GM19238 (cell line): ENCODE measurements at regions not wholly inside any gene's neighbourhood (a gene's known extent, or its start where the extent isn't known, plus 50 kb on each side); places are given as distances from the start of the nearest gene placed in this dataset.
"Not testable (repeated sequence)": the region's sequence is repeated elsewhere in the genome, so short reads cannot be mapped to it uniquely, and the experiment has no call there.

Experiments used
- DNase-seq: peaks from one replicate; pipeline ENCODE4 v3.0.0; 2011; ENCODE audit warnings: low spot score; ENCODE audit not compliant: insufficient read length

DNA sequence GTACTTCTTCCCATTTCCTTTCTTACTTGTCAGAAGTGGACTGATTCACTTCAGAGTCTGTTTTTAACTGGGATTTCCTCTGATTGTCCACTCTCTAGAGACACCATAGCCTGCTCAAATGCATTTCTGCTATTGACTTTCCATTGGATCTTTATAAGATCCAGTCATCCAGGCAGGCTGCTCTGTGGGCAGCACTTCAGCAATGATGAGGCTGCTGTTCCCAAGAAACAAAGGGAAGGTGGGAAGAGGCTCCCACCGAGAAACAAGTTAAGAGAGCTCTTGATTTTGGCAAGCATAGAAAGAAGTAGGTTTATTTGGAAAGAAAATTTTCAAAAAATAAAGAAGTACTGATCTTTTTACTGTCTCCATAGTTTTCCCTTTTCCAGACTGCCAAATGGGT lies 125.8 kb upstream of the STARD13 start:
- DNase-seq: no peak

GRCh38 chr13:33415822-33416221 lies 130.3 kb upstream of the STARD13 start:
- DNase-seq: no peak

DNA sequence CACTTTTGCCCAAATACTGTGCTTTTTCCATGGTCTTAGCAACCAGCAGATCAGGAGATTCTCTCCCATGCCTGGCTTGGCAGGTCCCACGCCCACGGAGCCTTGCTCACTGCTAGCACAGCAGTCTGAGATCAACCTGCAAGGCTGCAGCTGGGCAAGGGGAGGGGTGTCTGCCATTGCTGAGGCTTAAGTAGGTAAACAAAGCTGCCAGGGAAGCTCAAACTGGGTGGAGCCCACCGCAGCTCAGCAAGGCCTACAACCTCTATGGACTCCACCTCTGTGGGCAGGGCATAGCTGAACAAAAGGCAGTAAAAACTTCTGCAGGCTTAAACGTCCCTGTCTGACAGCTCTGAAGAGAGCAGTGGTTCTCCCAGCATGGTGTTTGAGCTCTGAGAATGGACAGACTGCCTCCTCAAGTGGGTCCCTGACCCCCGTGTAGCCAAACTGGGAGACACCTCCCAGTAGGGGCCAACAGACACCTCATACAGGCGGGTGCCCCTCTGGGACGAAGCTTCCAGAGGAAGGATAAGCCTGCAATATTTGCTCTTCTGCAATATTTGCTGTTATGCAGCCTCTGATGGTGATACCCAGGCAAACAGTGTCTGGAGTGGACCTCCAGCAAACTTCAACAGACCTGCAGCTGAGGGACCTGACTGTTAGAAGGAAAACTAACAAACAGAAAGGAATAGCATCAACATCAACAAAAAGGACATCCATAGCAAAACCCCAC lies 132.8 kb upstream of the STARD13 start:
- not testable (repeated sequence) for DNase-seq

DNA sequence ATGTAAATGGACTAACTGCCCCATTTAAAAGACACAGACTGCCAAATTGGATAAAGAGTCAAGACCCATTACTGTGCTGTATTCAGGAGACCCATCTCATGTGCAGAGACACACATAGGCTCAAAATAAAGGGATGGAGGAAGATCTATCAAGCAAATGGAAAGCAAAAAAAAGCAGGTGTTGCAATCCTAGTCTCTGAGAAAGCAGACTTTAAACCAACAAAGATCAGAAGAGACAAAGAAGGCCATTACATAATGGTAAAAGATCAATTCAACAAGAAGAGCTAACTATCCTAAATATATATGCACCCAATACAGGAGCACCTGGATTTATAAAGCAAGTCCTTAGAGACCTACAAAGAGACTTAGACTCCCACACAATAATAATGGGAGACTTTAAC lies 134.6 kb upstream of the STARD13 start:
- DNase-seq: not testable (repeated sequence)

DNA sequence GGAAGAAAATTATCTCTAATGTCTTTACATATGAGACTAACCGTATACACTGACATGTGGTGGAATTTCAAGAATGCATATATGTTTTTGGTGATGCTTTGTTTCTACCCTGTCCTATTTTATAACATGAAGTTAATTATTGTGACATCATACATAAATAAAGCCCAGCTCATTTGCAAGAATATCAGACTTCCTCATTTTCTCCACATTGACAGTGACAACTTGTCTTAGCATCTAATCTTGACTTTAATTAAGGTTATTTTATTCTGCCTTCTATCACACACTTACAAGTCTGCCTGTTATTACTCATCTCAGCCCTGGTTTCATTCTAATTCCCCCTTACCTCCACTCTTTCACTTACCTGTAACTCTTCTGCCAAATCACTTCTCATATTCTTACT lies 140.6 kb upstream of the STARD13 start:
- DNase-seq: no peak

DNA sequence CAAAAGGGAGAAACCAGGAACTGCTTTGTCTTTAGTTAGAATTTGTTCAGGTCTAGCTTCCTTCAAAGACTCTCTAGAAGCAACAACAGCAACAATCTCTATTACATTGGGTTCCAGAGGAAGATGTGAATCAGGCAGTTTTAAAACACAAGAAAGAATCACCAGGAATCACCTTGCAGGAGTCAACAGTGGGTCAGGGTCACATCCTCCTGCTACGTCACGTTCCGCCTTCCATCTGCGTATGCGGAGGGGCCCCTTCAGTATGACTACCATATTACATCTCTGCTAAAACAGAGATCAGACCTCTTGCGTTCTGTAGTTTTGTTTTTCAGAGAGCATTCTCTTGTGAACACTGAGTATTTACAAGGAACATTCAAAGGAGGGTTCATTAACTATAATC lies 147.8 kb upstream of the STARD13 start:
- no peak for DNase-seq

- DNase-seq: no peak
Observed at GRCh38 chr13:33434676-33435075, 149.1 kb upstream of the STARD13 start.

DNA sequence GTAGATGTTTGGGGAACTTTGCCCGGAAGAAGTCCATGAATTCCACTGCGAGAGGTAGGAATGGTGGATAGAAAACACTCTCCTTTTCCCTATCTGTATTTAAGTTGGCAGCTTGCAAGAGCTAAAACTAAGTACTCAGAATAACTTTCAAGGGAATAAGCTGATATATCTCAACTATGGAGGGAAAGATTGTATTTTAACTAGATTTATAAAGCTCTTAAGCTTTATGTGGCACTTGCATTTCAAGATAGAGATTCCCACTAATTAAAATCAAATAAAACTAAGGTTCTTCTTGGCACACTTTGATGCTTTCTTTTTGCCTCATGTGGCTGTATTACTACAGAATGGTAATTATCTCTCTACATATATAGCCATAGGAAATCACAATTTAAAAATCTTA lies 149.7 kb upstream of the STARD13 start:
- no peak for DNase-seq

GRCh38 chr13:33438918-33439317 lies 153.4 kb upstream of the STARD13 start:
- DNase-seq: no peak

- DNase-seq: no peak
Observed at GRCh38 chr13:33441015-33441414, 155.5 kb upstream of the STARD13 start.

- no peak for DNase-seq
Observed at GRCh38 chr13:33445024-33445423, 159.5 kb upstream of the STARD13 start.

- no peak for DNase-seq
Observed at GRCh38 chr13:33445476-33445875, 159.9 kb upstream of the STARD13 start.

DNA sequence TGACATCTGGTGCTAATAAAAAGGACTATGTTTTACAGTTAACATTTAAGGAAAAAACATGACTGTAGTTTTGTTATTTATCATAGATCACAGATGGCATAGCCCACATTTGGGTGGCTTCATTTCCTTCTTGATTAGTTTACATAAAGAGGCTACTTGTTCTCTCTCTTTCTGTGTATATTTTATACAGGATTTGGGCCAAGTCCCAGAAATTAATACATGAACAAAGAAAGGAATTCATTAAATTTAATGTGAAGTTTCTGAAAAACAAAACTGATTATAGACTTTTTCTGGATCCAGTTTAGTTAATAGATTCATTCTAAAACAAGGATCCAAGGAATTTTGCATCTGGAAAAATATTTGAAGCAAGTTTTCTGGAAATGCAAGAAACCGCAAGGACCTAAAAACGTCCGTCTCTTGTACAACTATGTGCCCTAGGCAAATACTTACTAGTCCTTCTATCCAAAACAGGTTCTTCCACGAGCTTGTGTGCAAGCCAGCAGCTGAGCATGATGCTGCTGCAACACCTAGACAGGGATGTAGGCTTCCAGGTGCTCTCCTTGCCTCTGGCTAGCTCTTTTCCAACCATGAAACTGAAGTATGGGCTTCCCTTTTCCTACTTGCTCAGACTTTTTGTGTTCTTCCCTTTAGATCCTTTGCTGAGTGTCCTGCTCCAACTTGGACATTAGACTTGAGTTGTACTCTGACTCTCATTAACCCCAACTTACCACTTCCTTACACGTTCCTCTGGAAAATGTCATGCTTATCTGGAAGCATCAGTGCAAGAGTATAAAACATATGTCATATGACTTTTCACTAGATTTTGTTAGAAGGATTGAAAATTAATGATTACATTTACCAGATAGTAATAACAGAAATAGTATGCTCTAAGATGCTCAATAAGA lies 161.5 kb upstream of the STARD13 start:
- DNase-seq: no peak

DNA sequence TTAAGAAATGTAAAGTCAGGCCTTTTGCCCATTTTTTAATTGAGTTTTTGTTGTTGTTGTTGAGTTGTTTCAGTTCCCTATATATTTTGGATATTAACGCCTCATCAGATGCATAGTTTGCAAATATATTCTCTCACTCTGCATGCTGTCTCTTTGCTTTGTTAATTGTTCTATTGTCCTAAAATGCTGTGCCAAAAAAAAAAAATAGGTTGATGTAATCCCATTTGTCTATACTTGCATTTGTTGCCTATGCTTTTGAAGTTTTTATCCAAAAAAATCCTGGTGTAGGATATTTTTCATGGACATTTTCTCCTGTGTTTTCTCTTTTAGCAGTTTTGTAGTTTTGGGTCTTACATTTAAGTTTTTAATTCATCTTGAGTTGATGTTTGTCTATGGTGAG lies 163.3 kb upstream of the STARD13 start:
- DNase-seq: no peak

GRCh38 chr13:33450956-33451709 lies 165.6 kb upstream of the STARD13 start:
- no peak for DNase-seq

- no peak for DNase-seq
Observed at GRCh38 chr13:33452873-33453517, 167.4 kb upstream of the STARD13 start.

- no peak for DNase-seq
Observed at GRCh38 chr13:33453936-33454335, 168.4 kb upstream of the STARD13 start.

- no peak for DNase-seq
Observed at GRCh38 chr13:33454844-33455705, 169.5 kb upstream of the STARD13 start.

DNA sequence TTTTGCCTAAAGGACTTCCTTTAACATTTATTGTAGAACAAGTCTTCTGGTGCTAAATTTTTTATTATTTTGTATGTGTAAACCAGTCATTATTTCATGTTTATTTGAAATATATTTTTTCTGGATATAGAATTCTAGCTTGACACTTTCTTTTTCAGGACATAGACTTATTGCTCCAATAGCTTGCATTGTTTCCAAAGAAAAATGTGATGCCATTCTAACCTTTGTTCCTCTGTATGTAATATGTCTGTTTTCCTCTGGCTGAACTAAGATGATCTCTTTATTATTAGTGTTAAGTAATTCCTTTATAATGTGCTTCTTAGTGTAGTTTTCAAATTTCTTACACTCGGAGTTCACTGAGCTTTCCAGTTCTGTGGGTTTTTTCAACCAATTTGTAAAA lies 174.1 kb upstream of the STARD13 start:
- no peak for DNase-seq

- DNase-seq: no peak
Observed at GRCh38 chr13:33462109-33462508, 176.6 kb upstream of the STARD13 start.
